GM21717 (cell line): ENCODE measurements at regions not wholly inside any gene's neighbourhood (a gene's known extent, or its start where the extent isn't known, plus 50 kb on each side); places are given as distances from the start of the nearest gene placed in this dataset.
"Not testable (repeated sequence)": the region's sequence is repeated elsewhere in the genome, so short reads cannot be mapped to it uniquely, and the experiment has no call there.

Experiments
- ATAC-seq: cut with Tn5 transposase; IDR thresholded peaks from one replicate; pipeline ENCODE4 v1.9.1; 2021; ENCODE audit warnings: mild to moderate bottlenecking, moderate library complexity; ENCODE audit not compliant: unreplicated experiment

DNA sequence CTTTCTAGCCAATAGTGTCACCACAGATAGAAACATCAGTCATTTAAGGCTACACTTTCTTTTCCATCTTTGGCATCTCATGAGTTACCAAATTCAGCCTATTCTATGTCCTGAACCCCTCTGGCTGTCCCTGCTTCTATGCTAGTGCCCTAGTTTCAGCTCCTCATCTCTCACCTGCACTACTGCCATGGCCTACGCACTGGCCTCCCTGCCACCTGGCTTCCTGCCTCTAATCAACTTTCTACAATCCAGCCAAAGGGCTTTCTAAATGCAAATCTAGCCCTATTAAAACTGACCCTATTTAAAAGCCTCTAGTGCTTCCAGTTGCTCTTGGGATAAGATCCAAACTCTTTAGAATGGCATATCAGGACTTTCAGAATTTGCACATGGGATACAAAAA is 482.9 kb downstream of the TMEM38B start:
- ATAC-seq, result no peak

DNA sequence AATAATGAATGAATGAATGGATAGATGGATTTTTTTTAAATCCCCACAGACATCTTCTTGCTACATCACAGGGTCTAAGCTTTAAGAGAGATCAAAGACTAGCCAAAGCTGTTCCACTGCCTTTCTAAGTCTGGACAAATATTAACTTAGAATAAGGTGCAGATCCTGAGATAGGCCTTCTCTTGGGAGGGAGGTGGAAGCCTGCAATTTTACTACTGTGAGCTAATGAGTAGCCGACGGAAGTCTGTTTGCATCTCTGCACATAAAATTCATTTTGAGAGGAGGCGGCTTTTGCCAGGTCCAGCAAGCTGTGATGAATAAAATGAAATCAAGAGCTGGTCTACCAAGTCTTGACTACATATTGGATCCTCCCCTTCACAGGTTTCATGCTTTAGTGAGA is 484.9 kb downstream of the TMEM38B start:
- ATAC-seq, result no peak

DNA sequence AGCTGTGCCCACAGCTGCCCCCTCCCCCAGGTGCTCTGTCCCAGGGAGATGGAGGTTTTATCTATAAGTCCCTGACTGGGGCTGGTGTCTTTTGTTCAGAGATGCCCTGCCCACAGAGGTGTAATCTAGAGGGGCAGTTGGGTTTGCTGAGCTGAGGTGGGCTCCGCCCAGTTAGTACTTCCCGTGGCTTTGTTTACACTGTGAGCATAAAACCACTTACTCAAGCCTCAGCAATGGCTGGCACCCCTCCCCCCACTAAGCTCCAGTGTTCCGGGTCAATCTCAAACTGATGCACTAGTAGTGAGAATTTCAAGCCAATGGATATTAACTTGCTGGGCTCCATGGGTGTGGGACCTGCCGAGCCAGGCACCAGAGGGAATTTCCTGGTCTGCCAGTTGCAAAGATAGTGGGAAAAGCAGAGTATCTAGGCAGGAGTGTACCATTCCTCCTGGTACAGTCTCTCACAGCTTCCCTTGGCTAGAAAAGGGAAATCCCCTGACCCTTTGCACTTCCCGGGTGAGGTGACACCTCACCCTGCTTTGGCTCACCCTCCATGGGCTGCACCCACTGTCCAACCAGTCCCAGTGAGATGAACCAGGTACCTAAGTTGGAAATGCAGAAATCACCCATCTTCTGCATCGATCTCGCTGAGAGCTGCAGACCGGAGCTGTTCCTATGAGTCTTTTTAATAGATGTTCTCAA is 509.6 kb downstream of the TMEM38B start:
- ATAC-seq, result not testable (repeated sequence)

DNA sequence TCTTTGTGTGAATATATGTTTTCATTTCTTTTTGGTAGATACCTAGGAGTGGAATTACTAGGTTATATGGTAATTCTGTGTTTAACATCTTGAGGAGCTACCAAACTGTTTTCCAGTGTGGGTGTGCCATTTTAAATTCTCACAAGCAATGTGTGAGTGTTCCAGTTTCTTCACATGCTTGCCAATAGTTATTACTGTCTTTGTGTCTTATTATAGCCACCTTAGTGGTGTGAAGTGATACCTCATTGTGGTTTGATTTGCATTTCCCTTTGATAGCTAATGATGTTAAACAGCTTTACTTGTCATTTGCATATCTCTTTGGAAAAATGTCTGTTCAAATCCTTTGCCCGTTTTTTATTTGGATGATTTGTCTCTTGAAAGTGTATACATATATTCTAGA is 513.0 kb downstream of the TMEM38B start:
- ATAC-seq, result no peak

DNA sequence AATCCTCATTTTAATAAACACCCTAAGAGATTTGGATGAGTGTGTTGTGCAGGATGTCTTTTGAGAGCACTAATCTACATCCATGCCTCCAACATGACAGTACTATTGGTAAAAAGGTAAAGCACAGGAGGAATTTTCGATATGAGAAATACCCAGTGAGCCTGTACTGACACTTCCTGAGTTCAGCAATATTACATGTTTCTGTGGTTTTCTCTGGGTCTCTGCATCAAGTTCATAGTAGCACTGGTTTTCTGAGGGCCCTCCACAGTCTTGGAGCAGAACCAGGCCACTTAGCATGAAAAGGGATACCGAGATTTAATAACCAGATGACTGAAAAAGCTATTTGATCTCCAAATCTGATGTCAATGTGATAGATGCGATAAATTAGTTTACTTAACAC is 524.1 kb downstream of the TMEM38B start:
- no peak for ATAC-seq

DNA sequence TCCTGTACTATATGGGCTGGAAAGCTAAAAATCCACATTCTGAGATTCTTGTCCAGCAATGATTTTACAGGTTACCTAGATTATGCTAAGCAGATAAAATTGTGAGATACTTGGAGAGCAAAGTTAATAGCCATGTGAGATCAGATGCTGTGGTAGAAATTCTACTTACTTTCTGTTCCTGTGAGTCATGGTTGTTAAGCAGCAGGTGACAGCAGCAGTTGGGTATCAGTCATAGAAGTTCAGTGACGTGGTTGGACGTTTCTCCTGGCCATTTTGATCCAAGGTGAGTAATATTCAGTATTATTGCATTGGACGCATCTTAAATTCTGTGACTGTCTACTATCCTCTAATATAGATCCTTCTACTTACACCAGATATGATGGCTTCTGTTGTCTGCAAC is 524.5 kb downstream of the TMEM38B start:
- no peak for ATAC-seq

DNA sequence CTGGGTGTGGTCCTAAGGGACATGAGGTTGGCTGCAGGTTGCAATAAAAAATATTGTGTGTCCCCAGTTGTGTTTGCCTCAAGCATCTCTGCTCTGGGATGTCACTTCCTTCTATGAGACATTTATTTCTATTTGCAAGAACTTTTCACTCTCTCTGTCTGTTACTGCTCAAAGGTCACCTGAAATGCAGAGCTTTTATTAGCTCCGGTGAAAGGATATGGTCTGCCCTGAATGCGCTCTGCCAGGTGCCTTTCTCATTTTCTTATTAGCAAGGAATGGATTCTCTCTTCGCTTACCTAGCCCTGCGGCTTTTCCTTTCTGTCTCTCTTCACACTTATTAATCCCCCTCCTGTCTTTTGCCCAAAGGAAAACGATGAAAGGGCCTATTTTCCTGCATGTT is 526.1 kb downstream of the TMEM38B start:
- no peak for ATAC-seq

DNA sequence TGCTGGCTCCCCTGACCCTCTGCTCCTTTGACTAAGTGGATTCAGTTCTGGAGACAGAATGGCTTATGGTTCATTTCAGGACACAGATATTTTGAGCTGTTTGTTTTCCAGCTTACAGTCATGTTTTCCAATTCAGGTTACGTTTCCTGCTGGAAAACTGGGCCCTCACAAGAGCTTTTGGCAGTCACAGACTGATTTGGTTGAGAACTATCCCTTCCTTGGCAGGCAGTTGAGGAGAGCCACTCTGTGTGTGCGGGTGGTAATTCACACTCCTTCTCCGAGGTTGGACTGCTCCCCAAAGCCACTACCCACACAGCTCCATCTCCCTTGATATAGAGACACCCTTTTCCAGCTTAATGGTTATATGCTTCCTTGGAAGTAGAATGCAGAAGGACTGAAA is 534.5 kb downstream of the TMEM38B start:
- no peak for ATAC-seq

DNA sequence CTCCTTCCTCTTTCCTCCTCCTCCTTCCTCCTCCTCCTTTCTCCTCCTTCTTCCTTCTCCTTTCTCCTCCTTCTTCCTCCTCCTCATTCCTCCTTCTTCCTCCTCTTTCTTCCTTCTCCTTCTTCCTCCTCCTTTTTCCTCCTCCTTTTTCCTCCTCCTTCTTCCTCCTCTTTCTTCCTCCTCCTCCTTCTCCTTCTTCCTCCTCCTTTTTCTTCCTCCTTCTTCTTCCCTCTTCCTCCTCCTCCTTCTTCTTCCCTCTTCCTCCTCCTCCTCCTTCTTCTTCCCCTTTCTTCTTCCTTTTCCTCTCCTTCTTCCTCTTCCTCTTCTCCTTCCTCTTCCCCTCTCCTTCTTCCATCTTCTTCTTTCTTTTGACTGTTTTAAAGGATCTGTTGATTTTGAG is 538.8 kb downstream of the TMEM38B start:
- ATAC-seq, result no peak

DNA sequence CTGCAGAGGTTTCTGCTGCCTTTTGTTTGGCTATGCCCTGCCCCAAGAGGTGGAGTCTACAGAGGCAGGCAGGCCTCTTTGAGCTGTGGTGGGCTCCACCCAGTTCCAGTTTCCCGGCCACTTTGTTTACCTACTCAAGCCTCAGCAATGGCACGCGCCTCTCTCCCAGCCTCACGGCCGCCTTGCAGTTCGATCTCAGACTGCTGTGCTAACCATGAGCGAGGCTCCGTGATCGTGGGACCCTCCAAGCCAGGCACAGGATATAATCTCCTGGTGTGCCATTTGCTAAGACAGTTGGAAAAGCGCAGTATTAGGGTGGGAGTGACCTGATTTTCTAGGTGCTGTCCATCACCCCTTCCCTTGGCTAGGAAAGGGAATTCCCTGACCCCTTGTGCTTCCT is 566.6 kb downstream of the TMEM38B start:
- not testable (repeated sequence) for ATAC-seq

DNA sequence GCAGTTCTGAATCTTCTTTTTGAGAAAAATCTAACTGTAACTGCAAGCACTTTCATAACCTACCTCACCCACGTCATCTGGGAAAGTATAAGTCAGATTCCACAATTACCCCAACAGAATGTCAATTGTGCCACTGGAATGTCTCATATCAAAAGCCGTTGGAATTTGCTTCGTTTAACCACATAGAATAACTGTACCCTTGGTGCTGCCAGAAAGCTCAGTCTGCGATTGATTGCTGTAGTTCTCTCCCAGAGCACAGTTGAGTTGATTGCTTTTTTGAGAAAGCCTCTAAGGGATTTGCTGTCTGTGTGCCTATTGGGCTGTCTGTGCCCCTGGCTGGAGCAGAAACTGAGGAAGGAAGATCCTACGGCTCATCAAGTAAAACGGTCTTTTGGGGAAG is 583.6 kb downstream of the TMEM38B start:
- no peak for ATAC-seq

DNA sequence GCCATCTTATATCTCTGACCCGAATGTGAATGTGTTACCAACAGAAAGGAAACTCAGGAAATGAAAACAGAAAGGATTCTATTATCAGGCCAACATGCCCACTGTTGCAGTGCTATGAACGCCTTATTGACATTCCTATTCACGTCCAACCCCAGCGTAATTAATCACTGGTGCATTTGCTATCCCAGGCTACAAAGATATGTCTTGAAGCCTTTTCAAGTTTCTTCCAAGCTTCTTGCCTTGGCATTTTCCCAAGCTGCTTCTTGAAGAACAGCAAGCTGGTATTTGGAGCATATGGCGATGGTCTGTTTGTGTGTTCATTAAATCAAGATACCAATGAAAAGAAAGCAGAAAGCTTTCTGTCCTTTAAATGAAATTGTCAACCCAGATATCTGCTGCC is 579.2 kb upstream of the ZNF462 start:
- no peak for ATAC-seq

DNA sequence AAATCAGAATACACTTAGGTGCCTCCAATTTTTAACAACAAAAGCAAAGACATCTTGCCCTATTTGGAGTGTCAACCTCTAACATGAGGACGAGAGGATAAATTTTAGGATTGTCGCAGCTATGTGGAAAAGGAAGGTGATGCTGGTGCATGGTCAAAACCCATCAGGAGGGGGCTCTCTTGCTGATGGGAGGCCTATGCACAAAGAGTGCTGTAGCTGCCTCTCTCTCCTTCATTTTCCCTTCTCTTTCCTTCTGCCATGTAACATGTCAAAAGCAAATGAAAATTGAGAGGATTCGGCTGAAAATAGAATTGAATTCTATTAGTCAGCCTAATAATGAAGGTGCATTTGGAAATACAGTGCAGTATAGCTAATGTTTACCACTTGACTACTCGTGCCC is 578.7 kb upstream of the ZNF462 start:
- no peak for ATAC-seq

DNA sequence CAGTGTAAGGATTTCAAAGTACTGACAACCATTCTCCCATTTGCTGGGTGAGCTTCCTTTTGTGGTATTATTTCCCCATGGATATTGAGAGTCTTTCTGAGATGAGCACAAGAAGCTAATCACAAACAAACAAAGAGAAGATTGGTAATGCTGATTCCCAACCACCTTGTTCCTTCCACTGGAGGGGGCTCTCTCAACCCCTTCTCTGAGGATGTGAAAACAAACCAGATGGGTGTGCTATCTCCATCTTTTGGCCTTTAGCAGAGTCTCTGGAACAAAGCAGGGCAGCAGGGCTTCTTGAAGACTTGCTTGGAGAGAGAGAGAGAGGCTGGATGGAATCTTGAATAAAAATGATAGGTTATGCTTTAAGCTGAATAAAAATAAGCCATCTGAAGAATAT is 576.7 kb upstream of the ZNF462 start:
- no peak for ATAC-seq

DNA sequence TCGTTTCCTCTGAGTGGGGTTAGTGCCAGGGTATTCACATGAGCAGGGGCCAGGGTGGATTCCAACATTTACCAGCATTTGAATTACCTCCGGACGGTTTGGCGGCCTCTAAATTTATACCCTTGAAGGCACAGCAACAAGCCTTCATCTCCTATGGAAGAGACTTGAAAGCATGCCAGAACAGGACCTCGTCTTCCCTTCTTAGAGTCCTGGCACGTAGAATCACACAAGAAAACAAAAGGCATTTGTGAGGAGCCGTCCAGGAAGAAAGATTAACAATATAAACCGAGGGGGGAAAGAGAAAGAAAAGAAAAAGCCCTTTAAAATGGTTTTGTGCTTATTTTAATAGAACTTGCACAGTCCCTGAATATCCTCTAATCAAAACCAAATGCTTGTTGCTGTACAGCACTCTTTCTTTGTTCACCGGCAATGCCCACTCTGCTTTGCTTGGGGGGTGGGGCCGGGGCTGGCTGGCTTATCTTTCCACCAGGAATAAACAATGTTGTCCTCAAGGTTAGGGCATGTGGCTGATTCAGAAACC is 575.8 kb upstream of the ZNF462 start:
- ATAC-seq, result no peak

DNA sequence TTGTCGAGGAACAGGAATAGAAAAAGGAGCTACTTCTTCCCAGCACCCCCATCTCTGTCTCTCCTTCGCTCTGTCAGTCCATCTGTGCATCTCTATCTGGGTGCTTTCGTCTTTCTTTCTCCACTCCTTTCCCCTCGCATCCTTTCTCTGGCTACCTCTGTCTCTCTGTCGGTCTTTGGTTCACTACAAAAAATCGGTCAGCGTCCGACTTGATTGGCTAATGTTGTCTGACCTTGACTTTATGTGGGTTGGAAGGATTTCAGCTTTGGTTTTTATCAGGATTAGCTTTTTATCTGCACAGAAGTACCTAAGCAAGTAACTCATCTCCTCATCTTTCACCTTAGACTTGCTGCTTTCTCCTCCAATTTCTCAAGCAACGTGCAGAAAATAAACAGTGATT is 575.2 kb upstream of the ZNF462 start:
- ATAC-seq, result no peak

DNA sequence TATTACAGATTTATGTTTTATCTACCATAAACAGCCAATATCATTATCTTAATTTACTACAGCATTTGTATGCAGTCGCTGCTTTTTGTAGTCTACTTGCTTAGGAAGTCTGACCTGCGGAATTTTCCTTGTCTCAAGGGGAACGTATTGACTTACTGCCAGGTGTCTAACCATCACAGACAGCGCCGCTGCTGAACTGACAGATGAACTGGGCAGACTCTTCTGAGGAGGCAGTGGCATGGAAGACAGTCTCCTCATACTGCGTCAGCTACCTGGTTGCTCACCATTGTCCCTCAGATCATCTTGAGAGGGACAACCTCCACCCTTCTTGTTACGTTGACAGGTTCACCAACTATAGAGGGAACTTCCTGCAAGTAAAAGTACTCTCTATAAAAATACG is 574.3 kb upstream of the ZNF462 start:
- no peak for ATAC-seq

DNA sequence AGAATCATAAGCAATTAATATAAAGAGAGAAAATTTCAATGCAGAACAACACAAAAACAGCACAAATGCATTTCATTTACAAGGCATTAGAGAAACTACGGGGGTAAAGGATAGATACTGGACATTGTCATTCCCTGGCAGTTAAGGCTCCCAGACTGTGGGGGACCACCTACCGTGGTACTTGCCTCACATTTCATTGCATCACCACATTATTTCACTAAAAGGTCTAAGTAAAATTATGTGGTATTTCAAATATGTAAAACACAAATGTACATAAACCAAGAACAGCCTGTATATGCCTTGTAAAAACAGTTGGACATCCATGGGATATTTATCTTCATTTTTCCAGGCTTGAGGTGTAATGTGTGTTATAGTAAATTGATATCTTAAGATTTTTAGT is 571.2 kb upstream of the ZNF462 start:
- no peak for ATAC-seq

DNA sequence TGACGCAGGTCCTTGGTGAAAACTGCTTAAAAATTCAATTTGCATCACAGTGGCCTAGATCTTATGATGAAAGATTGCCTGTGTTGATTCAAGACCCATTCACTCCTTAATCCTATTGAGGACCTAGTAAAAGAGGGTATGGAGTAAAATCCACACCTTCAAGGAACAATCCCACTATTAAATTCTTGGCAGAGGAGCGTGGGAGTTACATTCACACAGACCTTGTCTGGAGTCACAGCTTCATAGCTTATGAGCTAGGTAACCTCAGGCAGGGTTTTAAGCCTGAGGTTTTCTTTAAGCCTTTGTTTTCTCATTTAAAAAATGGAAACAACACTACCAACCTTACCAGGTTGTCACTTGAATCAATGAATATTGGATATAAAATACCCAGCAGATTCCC is 566.5 kb upstream of the ZNF462 start:
- ATAC-seq, result no peak

DNA sequence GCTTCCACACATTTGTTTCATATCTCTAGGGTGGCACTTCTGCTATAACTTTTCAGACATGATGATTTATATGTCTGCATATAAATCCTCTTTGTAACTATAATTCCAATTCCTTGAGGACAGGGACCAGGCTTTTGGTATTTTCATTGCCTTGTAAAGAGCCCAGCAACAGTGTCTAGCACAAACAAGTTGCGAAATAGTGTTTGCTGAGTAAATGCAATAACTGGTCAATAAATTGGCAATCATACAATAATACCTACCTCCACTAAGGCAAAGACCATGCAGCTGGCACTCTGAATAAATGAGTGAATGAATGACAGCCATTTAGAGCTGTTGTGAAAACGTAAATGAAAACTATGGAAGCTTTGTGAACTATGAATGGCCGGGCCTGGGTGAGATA is 564.0 kb upstream of the ZNF462 start:
- ATAC-seq, result no peak

DNA sequence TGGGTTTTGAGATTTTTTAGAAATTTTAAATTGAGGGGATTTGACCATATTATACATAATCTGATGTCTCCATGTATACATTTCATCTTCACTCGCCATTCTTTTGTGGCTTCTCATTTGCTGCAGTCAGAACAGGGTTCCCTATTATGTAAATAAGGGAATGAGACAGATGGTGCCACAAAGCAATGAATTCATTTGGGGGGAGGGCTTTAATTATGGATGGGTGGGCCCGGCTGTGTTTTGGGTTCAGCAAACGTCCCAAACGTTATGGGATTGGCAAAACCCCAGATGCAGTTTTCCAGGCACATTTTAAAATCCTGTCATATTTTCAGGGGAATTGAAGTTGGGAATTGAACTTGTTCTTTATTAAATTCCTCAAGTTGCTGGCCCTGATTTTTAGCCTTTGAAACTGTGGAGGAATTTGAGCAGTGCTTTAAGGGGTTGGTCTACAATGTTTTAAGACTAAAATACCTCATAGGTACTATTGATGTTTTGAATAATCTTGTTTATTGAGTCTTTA is 558.5 kb upstream of the ZNF462 start:
- ATAC-seq, result no peak

DNA sequence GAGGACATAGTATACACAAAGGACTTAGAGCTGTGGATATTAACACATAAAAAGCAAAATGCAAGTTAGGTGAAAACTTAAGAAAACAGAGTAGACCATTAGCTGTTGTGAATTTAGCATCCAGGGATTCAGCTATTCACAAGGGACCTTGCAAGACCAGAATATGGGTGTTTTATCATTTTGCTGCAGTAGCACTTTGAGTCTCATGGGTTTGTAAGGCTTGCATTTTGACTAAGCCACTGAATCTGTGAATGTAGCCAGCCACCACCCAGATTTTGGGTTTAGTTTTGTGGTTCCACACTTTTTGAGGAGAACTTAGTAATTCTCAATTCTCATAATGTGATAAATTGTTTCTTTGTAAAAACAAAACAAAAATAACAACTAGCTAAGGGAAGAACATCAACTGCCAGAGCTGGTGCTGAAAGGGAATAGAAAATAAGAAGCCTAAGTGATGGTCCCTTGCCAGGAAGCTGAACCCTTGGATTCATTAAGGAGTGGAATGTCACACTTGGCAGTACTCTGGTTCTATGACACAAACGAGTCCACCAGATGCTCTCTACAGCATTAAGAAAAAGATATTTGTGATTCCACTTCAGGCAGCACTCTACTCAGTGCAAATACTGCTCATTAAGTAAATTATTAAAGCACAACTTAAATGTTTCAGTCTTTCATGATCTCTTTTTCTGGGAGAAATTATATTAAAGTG is 557.4 kb upstream of the ZNF462 start:
- ATAC-seq, result no peak
